ENCODE measurements at regions not wholly inside any gene's neighbourhood (a gene's known extent, or its start where the extent isn't known, plus 50 kb on each side); places are given as distances from the start of the nearest gene placed in this dataset.

DNA sequence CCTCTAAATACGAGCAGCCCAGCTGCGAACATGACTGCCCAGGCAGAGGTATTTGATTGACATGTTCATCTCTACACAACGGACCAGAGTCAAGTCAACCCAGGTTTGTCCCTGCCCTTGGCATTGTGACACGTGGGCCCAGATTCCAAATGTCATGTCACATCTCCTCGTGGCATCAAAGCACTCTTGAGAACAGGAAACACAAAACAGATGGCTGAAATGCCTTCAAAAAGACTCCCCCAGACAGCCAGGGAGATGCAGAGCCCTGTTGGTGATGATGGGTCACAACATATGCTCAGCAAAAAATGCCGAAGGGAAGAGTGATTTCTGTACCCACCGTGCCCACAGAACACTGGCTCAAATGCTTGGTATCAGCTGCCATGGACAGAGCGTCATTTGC is 337.8 kb upstream of the DAB1 start:
- DNase-seq (ENCODE audit: low spot score): no peak
- WGBS: 64% methylated on average over 8 of the region's 8 CpGs
- no peak overlapping the region for H3K27ac ChIP-seq (ENCODE audit: low read depth in 1 of 2, low read length in 2 of 2)
- no peaks in the 10 kb centered on the region for H3K9me3 ChIP-seq (ENCODE audit: control insufficient read depth in 4 of 4, low read length in 3 of 4)
- no peak overlapping the region for H3K4me3 ChIP-seq (ENCODE audit: low read depth in 1 of 3, low read length in 3 of 3)
- no peak for TF ChIP-seq EGR1 (IDR thresholded peaks at IDR 0.05; ENCODE audit: low read depth in 2 of 2)
- TF ChIP-seq HNF4G (IDR thresholded peaks at IDR 0.05): no peak
- TF ChIP-seq, protein P1, sequence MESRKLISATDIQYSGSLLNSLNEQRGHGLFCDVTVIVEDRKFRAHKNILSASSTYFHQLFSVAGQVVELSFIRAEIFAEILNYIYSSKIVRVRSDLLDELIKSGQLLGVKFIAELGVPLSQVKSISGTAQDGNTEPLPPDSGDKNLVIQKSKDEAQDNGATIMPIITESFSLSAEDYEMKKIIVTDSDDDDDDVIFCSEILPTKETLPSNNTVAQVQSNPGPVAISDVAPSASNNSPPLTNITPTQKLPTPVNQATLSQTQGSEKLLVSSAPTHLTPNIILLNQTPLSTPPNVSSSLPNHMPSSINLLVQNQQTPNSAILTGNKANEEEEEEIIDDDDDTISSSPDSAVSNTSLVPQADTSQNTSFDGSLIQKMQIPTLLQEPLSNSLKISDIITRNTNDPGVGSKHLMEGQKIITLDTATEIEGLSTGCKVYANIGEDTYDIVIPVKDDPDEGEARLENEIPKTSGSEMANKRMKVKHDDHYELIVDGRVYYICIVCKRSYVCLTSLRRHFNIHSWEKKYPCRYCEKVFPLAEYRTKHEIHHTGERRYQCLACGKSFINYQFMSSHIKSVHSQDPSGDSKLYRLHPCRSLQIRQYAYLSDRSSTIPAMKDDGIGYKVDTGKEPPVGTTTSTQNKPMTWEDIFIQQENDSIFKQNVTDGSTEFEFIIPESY (IDR thresholded peaks at IDR 0.05): no peak
- TF ChIP-seq GABPA (IDR thresholded peaks at IDR 0.05 in 1 of 2, conservative IDR thresholded peaks at IDR 0.05 in 1 of 2): no peak
- TF ChIP-seq NR2F2 (IDR thresholded peaks at IDR 0.05): no peak
- TF ChIP-seq TAF1 (conservative IDR thresholded peaks at IDR 0.05): no peak
- H3K4me1 ChIP-seq (ENCODE audit: control insufficient read depth in 4 of 4, insufficient read depth in 4 of 4, low read length in 3 of 4): no peaks in the 10 kb centered on the region
- no peak overlapping the region for H3K9ac ChIP-seq (ENCODE audit: low read depth in 1 of 2, low read length in 2 of 2)
- H3K27me3 ChIP-seq (ENCODE audit: control insufficient read depth in 4 of 4, insufficient read depth in 4 of 4, low read length in 3 of 4): no peaks in the 10 kb centered on the region
- no peaks in the 10 kb centered on the region for H3K36me3 ChIP-seq (ENCODE audit: control insufficient read depth in 4 of 4, insufficient read depth in 3 of 4, low read depth in 1 of 4, low read length in 3 of 4)

GRCh38 chr1:57752843-57753242 is 329.0 kb upstream of the DAB1 start:
- H3K27ac ChIP-seq (ENCODE audit: low read depth in 1 of 2, low read length in 2 of 2): no peak overlapping the region
- H3K36me3 ChIP-seq (ENCODE audit: control insufficient read depth in 4 of 4, insufficient read depth in 3 of 4, low read depth in 1 of 4, low read length in 3 of 4): no peaks in the 10 kb centered on the region
- no peak overlapping the region for H3K9ac ChIP-seq (ENCODE audit: low read depth in 1 of 2, low read length in 2 of 2)
- H3K9me3 ChIP-seq (ENCODE audit: control insufficient read depth in 4 of 4, low read length in 3 of 4): no peaks in the 10 kb centered on the region
- no peak for TF ChIP-seq HNF4G (IDR thresholded peaks at IDR 0.05)
- TF ChIP-seq, protein P2, sequence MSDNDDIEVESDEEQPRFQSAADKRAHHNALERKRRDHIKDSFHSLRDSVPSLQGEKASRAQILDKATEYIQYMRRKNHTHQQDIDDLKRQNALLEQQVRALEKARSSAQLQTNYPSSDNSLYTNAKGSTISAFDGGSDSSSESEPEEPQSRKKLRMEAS (IDR thresholded peaks at IDR 0.05): no peak
- TF ChIP-seq FOXA1 (IDR thresholded peaks at IDR 0.05): no peak
- no peak for TF ChIP-seq NR2F2 (IDR thresholded peaks at IDR 0.05)
- TF ChIP-seq JUND (IDR thresholded peaks at IDR 0.05): no peak
- TF ChIP-seq, protein P3, sequence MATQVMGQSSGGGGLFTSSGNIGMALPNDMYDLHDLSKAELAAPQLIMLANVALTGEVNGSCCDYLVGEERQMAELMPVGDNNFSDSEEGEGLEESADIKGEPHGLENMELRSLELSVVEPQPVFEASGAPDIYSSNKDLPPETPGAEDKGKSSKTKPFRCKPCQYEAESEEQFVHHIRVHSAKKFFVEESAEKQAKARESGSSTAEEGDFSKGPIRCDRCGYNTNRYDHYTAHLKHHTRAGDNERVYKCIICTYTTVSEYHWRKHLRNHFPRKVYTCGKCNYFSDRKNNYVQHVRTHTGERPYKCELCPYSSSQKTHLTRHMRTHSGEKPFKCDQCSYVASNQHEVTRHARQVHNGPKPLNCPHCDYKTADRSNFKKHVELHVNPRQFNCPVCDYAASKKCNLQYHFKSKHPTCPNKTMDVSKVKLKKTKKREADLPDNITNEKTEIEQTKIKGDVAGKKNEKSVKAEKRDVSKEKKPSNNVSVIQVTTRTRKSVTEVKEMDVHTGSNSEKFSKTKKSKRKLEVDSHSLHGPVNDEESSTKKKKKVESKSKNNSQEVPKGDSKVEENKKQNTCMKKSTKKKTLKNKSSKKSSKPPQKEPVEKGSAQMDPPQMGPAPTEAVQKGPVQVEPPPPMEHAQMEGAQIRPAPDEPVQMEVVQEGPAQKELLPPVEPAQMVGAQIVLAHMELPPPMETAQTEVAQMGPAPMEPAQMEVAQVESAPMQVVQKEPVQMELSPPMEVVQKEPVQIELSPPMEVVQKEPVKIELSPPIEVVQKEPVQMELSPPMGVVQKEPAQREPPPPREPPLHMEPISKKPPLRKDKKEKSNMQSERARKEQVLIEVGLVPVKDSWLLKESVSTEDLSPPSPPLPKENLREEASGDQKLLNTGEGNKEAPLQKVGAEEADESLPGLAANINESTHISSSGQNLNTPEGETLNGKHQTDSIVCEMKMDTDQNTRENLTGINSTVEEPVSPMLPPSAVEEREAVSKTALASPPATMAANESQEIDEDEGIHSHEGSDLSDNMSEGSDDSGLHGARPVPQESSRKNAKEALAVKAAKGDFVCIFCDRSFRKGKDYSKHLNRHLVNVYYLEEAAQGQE (IDR thresholded peaks at IDR 0.05): no peak
- TF ChIP-seq, protein P4, sequence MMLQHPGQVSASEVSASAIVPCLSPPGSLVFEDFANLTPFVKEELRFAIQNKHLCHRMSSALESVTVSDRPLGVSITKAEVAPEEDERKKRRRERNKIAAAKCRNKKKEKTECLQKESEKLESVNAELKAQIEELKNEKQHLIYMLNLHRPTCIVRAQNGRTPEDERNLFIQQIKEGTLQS (IDR thresholded peaks at IDR 0.05): no peak
- H3K27me3 ChIP-seq (ENCODE audit: control insufficient read depth in 4 of 4, insufficient read depth in 4 of 4, low read length in 3 of 4): no peaks in the 10 kb centered on the region
- no peak overlapping the region for H3K4me3 ChIP-seq (ENCODE audit: low read depth in 1 of 3, low read length in 3 of 3)
- no peaks in the 10 kb centered on the region for H3K4me1 ChIP-seq (ENCODE audit: control insufficient read depth in 4 of 4, insufficient read depth in 4 of 4, low read length in 3 of 4)
- DNase-seq (ENCODE audit: low spot score): no peak
- WGBS: 80% methylated on average over 1 of the region's 1 CpG

DNA sequence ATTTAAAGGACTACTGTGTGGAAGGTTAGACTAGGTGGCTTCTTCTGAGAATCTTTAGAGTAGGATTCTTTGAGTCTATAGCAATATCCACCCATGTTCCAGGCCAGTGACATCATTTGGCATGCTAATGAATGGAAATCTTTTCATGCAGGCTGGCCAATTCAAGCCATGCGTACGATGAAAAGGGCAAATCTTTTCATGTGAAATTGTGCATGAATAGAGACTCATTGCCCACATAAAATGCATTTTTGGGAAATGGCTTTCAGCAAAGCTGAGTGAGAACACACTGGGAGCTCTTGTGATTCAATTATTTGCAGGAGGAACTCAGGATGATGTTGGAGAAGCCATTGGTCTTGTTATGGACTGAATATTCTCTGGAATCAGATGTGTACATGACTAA is 324.9 kb upstream of the DAB1 start:
- no peaks in the 10 kb centered on the region for H3K9me3 ChIP-seq (ENCODE audit: control insufficient read depth in 4 of 4, low read length in 3 of 4)
- H3K27ac ChIP-seq (ENCODE audit: low read depth in 1 of 2, low read length in 2 of 2): no peak overlapping the region
- TF ChIP-seq EGR1 (IDR thresholded peaks at IDR 0.05; ENCODE audit: low read depth in 2 of 2) (no peak), HNF4A (conservative IDR thresholded peaks at IDR 0.05) (no peak), FOXA2 (IDR thresholded peaks at IDR 0.05) (no peak)
- H3K27me3 ChIP-seq (ENCODE audit: control insufficient read depth in 4 of 4, insufficient read depth in 4 of 4, low read length in 3 of 4): no peaks in the 10 kb centered on the region
- H3K36me3 ChIP-seq (ENCODE audit: control insufficient read depth in 4 of 4, insufficient read depth in 3 of 4, low read depth in 1 of 4, low read length in 3 of 4): no peaks in the 10 kb centered on the region
- DNase-seq (ENCODE audit: low spot score): no peak
- H3K4me3 ChIP-seq (ENCODE audit: low read depth in 1 of 3, low read length in 3 of 3): no peak overlapping the region
- no peak overlapping the region for H3K9ac ChIP-seq (ENCODE audit: low read depth in 1 of 2, low read length in 2 of 2)
- 93% methylated on average over 2 of the region's 2 CpGs for WGBS
- no peaks in the 10 kb centered on the region for H3K4me1 ChIP-seq (ENCODE audit: control insufficient read depth in 4 of 4, insufficient read depth in 4 of 4, low read length in 3 of 4)

Measured in liver (tissue), 7 donors.